HG02763 (cell line): ENCODE measurements at regions not wholly inside any gene's neighbourhood (a gene's known extent, or its start where the extent isn't known, plus 50 kb on each side); places are given as distances from the start of the nearest gene placed in this dataset.
"Not testable (repeated sequence)": the region's sequence is repeated elsewhere in the genome, so short reads cannot be mapped to it uniquely, and the experiment has no call there.

ENCODE experiments used
- ATAC-seq: cut with Tn5 transposase; IDR thresholded peaks from one replicate; pipeline ENCODE4 v1.9.1; 2021; ENCODE audit warnings: mild to moderate bottlenecking, moderate library complexity; ENCODE audit not compliant: unreplicated experiment

GRCh38 chr11:97729546-97730272 is 1291.0 kb upstream of the CNTN5 start:
- ATAC-seq, result no peak

DNA sequence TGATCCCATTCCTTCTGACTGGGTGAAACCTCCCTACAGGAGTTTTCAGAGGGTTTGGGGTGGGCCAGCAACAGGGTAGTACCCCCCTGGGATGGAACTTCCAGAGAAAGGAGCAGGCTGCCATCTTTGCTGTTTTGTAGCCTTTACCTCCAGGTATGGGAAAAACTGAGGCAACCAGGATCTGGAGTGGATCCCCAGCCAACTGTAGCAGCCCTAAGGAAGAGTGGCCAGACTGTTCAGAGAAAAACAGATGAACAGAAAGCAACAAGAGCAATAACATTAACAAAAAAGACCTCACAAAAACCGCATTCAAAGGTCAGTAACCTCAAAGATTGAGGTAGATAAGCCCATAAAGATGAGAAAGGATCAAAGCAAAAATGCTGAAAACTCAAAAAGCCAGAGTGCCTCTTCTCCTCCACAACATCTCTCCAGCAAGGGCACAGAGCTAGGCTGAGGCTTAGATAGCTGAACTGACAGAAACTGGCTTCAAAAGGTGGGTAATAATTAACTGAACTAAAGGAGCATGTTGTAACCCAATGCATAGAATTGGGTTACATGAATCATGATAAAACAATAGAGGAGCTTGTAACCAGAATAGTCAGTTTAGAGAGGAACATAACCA is 1288.6 kb upstream of the CNTN5 start:
- ATAC-seq, result no peak

DNA sequence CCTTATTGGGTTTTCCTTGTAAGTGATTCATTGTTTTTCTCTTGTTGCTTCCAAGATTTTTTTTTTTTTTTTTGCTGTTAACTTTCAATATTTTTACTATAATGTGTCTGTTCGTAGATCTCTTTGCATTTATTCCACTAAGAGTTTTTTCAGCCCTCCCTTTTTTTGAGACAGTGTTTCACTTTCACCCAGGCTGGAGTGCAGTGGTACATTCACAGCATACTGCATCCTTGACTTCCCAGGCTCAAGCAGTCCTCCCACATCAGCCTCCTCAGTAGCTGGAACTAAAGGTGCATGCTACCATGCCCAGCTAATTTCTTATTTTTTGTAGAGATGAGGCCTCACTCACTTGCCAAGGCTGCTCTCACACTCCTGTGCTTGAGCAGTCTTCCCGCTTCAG is 1282.0 kb upstream of the CNTN5 start:
- no peak for ATAC-seq

DNA sequence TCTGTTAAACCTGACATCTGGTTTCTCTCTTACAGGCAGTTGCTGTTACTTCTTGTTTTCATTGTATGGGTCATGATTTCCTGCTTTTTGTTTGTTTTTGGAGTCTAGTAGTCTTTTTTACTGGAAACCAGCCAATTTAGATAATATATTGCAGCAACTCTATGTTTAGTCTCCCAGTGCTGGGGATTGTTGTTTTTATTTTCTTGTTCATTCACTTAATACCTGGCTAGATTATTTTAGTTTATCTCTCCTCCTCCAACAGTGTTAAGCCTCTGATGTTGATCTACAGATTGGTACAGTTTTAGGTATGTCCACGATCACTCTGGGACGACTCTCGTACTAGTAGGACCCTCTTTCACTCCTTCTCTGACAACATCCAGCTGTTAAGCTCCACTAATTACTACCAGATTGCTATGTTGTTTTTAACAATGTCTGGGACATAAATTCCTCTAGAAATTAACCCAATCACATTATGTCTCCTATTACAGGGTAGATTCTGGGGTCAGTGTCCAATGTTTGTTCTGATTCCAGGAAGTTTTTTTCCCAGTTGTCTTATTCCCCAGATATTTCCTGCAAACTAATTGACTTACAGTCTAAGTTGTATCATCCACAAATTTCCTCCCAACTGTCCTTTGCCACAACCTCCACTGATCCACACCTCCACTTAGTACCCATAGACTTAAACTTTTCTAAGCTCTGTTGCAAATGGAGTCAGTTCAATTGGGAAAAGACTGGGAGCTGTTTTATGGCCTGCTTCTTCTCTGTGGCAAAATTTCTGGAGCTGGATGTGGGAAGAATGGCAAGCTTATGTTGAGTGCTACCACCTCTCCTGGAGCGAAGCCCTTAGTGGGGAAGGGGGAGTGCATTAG is 1280.6 kb upstream of the CNTN5 start:
- no peak for ATAC-seq

GRCh38 chr11:97740801-97741151 is 1280.0 kb upstream of the CNTN5 start:
- ATAC-seq, result no peak

DNA sequence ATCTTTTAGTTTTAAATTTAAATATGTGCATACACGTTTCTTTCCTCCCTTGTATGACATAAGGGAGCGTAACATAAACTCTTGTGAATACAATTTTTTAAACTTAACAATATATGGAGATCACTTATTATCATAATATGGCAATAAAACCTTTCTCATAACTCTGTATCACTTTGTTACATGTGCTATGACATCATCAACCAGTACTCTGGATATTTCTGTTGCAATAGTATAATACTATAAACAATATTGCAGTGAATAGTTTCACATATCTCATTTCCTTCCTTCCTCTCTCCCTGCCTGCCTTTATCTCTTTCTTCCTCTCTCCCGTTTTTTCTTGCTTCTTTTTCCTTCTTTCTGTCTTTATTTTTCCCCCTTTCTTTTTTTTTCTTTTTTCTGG is 1278.0 kb upstream of the CNTN5 start:
- no peak for ATAC-seq

DNA sequence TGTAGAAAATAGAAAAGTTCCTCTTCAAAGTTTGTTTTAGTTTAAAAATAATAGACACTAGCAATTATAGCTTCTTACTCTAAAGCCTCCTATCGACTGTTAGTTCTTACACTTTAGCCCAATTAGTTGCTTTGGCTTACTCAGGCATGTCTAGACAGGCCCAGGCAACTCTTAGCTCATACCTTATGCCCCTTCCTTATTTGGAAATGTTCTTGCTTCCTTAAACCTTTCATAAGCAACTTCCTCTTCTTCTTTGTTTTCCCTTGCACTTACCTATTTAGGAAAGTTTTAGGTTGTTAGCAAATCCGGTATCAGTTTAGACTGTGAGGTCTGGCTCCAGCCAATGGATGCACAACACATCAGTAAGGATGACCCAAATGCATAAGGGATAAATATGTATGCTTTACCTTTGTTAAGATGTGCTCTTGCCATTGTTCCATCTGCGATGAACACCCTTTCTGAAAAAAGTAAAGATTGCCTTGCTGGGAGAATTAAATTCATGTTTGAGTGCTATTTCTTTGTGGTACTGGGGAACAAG is 1277.5 kb upstream of the CNTN5 start:
- ATAC-seq, result no peak

DNA sequence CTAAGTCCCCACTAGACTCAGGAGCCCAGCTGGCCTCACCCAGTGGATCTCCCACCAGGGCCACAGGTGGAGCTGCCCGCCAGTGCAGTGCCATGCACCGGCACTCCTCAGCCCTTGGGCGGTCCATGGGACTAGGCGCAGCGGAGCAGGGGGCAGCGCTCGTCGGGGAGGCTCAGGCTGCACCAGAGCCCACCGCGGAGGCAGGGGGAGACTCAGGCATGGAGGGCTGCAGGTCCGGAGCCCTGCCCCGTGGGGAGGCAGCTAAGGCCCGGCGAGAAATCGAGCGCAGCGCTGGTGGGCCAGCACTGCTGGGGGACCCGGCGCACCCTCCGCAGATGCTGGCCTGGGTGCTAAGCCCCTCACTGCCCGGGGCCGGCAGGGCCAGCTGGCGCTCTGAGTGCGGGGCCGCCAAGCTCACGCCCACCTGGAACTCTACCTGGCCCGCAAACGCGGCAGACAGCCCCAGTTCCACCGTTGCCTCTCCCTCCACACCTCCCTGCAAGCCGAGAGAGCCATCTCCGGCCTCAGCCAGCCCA is 1275.2 kb upstream of the CNTN5 start:
- ATAC-seq, result no peak

- no peak for ATAC-seq
These were observed 1273.9 kb upstream of the CNTN5 start for GRCh38 chr11:97746818-97747217.

DNA sequence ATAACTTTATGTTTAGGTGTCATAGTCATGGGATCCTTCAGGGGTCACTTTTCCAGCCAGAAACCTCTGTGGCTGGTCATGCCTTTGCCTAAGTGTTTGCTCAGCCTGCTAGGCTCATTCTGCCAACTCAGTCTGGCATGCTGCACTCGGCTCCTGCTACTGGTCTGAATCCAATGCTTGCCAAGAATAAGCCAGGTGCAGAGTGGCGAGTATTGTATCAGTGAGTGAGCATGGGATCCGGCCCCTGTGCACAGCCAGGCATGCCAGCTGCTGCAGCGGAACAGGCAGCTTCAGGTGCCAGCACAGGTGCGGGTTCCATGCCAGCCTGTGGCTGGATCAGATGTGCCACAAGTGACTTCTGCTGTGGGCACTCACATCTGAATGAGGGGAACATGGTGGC is 1269.3 kb upstream of the CNTN5 start:
- ATAC-seq, result no peak

GRCh38 chr11:97751952-97752351 is 1268.8 kb upstream of the CNTN5 start:
- ATAC-seq, result no peak

DNA sequence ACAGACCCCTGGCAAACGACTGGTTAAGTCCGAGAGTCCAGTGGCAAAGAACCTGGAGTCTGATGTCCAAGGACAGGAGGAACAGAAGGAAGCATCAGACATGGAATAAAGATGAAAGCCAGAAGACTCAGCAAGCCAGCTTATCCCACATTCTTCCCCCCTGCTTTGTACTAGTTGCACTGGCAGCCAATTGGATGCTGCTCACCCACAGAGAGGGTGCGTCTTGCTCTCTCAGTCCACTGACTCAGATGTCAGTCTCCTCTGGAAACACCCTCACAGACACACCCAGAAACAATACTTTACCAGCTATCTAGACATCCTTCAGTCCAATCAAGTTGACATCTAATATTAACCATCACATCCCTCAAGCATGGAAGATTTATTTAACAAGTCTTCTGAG is 1265.8 kb upstream of the CNTN5 start:
- no peak for ATAC-seq

- no peak for ATAC-seq
These were observed 1264.0 kb upstream of the CNTN5 start for GRCh38 chr11:97756571-97757335.

GRCh38 chr11:97761175-97761574 is 1259.6 kb upstream of the CNTN5 start:
- ATAC-seq, result no peak

DNA sequence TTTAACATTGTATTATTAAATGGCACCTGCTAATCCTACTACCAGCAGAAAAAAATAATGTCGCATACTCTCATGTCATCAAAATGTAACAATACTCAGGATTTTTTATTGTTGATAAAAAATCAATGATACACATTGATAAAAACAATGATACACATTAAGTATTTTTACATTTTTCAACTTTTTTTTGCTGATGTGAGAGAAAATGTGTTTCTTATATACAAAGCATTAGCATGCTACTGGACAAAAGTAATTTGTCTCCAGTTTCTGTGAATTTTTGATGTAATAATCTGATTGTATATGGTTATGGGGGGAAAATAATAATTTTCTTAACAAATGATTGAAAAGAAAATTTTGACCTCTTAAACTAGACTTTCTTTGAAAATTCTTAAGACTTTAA is 1256.6 kb upstream of the CNTN5 start:
- ATAC-seq, result no peak

GRCh38 chr11:97764605-97765004 is 1256.1 kb upstream of the CNTN5 start:
- no peak for ATAC-seq

GRCh38 chr11:97770570-97770969 is 1250.2 kb upstream of the CNTN5 start:
- ATAC-seq, result no peak

GRCh38 chr11:97772705-97773104 is 1248.0 kb upstream of the CNTN5 start:
- no peak for ATAC-seq

GRCh38 chr11:97784388-97784787 is 1236.4 kb upstream of the CNTN5 start:
- not testable (repeated sequence) for ATAC-seq

DNA sequence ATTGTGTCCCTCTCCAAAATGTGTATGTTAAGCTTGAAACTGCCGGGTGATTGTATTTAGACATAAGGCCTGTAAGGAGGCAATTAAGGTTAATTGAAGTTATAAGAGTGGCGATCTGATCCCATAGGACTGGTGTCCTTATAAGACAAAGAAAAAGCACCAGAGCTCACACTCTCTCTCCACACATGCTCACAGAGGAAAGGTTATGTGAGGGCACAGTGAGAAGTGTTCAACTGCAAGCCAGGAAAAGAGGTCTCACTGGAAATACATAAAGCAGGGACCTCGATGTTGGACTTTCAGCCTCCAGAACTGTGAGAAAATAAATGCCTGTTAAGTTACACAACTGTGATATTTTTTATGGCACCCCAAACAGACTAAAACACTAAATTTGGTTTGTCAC is 1233.8 kb upstream of the CNTN5 start:
- ATAC-seq, result no peak

GRCh38 chr11:97794876-97795275 is 1225.9 kb upstream of the CNTN5 start:
- ATAC-seq, result no peak
